ENCODE measurements at regions not wholly inside any gene's neighbourhood (a gene's known extent, or its start where the extent isn't known, plus 50 kb on each side); places are given as distances from the start of the nearest gene placed in this dataset.

- no peak overlapping the region for H3K4ac ChIP-seq (ENCODE audit: low read depth, low read length)
- no TSS peak for BruUV-seq (replicated peaks)
Observed at GRCh38 chr6:11475016-11475415, 62.5 kb upstream of the TMEM170B start.

More at GRCh38 chr6:11475016-11475415, 62.5 kb upstream of the TMEM170B start:
- Histone ChIP-seq H3K4me3 (ENCODE audit: insufficient read depth, low read depth, low read length) (no peak overlapping the region), H2BK120ac (ENCODE audit: low read depth, low read length) (no peak overlapping the region), H2BK5ac (ENCODE audit: low read depth, low read length, poor library complexity, severe bottlenecking) (no peak overlapping the region), H2AK5ac (ENCODE audit: low read depth, low read length) (no peak overlapping the region), H2AFZ (replicated peaks; ENCODE audit: low read length, poor library complexity) (no peak overlapping the region), H2BK20ac (ENCODE audit: low read depth, low read length) (no peak overlapping the region), H4K20me1 (ENCODE audit: insufficient read depth, low read length) (no peaks in the 10 kb centered on the region), H3K4me2 (ENCODE audit: low read depth, low read length) (0 out of 2 replicates have a peak overlapping the region, but pooled peaks have one; percentile 10), H4K5ac (ENCODE audit: low read depth, low read length) (no peak overlapping the region), H3K27me3 (ENCODE audit: control insufficient read depth, insufficient read depth, low read length) (peaks cover 2% of the 10 kb centered on the region; the same call in 1 of the 2 replicates), H2AK9ac (replicated peaks; ENCODE audit: low read depth, low read length, poor library complexity) (no peak overlapping the region), H4K91ac (ENCODE audit: insufficient read depth, low read depth, low read length) (no peak overlapping the region), H3K36me3 (ENCODE audit: control insufficient read depth, insufficient read depth, low read length) (no peaks in the 10 kb centered on the region), H3K4me1 (ENCODE audit: control insufficient read depth, insufficient read depth, low read length) (peaks cover 8% of the 10 kb centered on the region), H3K23ac (ENCODE audit: low read depth, low read length) (no peak overlapping the region), H3K79me1 (ENCODE audit: low read depth in 1 of 2, low read length in 2 of 2) (no peaks in the 10 kb centered on the region), H4K8ac (ENCODE audit: low read depth in 2 of 2, low read length in 2 of 2) (no peak overlapping the region; a peak in 1 of 4 replicates), H2BK15ac (ENCODE audit: low read depth, low read length) (no peak overlapping the region), H3K27ac (ENCODE audit: insufficient read depth, low read length) (no peak overlapping the region), H3K9me1 (ENCODE audit: insufficient read depth, low read length) (peaks cover 3% of the 10 kb centered on the region; the same call in 1 of the 2 replicates), H3K9me3 (ENCODE audit: control insufficient read depth, insufficient read depth, low read length) (no peaks in the 10 kb centered on the region), H3K56ac (ENCODE audit: extremely low read depth, insufficient read depth, low read length) (no peak overlapping the region), H3K14ac (replicated peaks; ENCODE audit: low read depth, low read length) (no peak overlapping the region), H3K18ac (ENCODE audit: low read depth, low read length) (no peak overlapping the region), H3K9ac (ENCODE audit: low read depth, low read length) (no peak overlapping the region)
- no peak for TF ChIP-seq FOS (IDR thresholded peaks at IDR 0.05; ENCODE audit: low read depth, low read length)
- no peak for TF ChIP-seq POLR2A (IDR thresholded peaks at IDR 0.05; ENCODE audit: low read depth, low read length)
- TF ChIP-seq RCOR1 (IDR thresholded peaks at IDR 0.05; ENCODE audit: insufficient replicate concordance, low read length), result no peak
- no peak for TF ChIP-seq SMC3 (IDR thresholded peaks at IDR 0.05; ENCODE audit: low read depth, low read length)
- TF ChIP-seq CHD1 (IDR thresholded peaks at IDR 0.05; ENCODE audit: low read depth, low read length), result no peak
- no peak for TF ChIP-seq ELK1 (IDR thresholded peaks at IDR 0.05; ENCODE audit: borderline replicate concordance, low read depth, low read length)
- no peak for TF ChIP-seq USF2 (IDR thresholded peaks at IDR 0.05; ENCODE audit: low read depth, low read length)
- no peak for TF ChIP-seq RAD21 (IDR thresholded peaks at IDR 0.05; ENCODE audit: low read length)
- no peak for DNase-seq
- ChIA-PET POLR2A (ENCODE audit: unreplicated experiment) (no interaction called here), CTCF (interaction anchor here (0.7 to 1.4 kb wide), 4 partner anchors 10 to 156 kb away, joined by 3 to 4 read pairs (median 4); no protein-coding TSS in a partner anchor)
- intact Hi-C loops (cut with micrococcal nuclease), result no loop called here
- in situ Hi-C loops (cut with MboI; ENCODE audit: low sequenced_read_pairs), result no loop called here
- ATAC-seq (ENCODE audit: low read depth), result peak; percentile 42
- dilution Hi-C loops (cut with HindIII; ENCODE audit: low sequenced_read_pairs, unreplicated experiment), result no loop called here
